GM18517 (cell line): ENCODE measurements at regions not wholly inside any gene's neighbourhood (a gene's known extent, or its start where the extent isn't known, plus 50 kb on each side); places are given as distances from the start of the nearest gene placed in this dataset.
"Not testable (repeated sequence)": the region's sequence is repeated elsewhere in the genome, so short reads cannot be mapped to it uniquely, and the experiment has no call there.

Source experiments
- ATAC-seq: cut with Tn5 transposase; IDR thresholded peaks from one replicate; pipeline ENCODE4 v1.9.1; 2021; ENCODE audit warnings: mild to moderate bottlenecking, moderate library complexity; ENCODE audit not compliant: unreplicated experiment

GRCh38 chr5:124203303-124203702 lies 543.1 kb downstream of the ZNF608 start:
- ATAC-seq: no peak

DNA sequence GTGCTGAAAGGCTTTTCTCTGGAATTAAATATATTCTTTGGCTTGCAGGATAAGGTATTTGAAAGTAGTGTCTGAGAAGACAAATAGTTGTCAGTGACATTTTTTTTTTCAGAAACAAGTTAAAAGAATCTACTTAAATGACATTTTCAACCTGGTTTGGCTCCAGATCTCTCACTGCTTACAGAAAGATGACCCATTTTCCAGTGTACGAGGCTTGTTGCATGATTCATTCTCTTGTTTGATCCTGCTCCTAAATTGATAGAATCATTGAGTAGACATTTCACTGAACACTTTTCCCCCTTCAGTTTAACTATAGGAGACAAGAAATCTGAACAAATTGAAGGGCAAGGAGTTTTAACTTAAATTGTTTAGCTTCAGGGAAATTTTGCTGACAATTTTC lies 546.1 kb downstream of the ZNF608 start:
- ATAC-seq: no peak

DNA sequence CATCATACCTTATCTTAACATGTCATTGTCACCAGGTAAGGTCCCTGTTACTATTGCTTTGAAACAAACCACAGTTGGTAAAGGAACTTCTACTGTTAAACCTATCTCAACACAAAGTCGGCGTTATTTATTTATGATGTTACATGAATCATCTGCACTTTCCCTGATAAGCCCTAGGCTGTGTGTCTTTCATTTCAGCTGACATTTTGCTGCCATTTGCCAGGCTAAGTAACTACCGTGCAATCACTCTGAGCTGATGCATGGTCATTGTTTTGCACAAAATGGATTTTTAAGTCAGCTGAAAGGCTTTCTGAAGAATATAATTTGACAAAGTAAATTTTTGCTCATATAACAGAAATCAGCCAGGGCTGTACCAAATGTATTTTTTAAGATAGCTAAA lies 546.5 kb downstream of the ZNF608 start:
- ATAC-seq: no peak

GRCh38 chr5:124195411-124195810 lies 551.0 kb downstream of the ZNF608 start:
- no peak for ATAC-seq

GRCh38 chr5:124194282-124194681 lies 552.2 kb downstream of the ZNF608 start:
- ATAC-seq: no peak

- ATAC-seq: no peak
These were observed 553.1 kb downstream of the ZNF608 start for GRCh38 chr5:124193371-124193789.

- ATAC-seq: no peak
These were observed 553.7 kb downstream of the ZNF608 start for GRCh38 chr5:124192716-124193115.

DNA sequence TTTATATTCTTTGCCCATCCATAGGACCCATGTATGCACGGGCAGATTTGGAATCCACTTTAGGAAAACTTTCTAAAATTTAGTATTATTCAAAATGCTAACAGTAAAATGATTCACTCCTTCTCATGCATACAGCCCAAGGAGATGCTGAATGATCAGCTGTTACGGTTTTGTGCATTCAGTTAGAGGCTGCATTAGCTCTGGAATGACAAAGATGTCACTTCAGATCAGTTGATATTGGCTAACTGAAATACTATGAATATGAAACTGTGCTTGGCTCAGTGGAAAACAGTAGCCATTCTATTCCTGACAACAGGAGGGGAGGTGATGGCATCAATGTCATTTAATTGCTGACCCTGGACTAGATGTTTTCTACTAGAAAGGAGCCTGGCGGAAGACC lies 560.7 kb downstream of the ZNF608 start:
- no peak for ATAC-seq

DNA sequence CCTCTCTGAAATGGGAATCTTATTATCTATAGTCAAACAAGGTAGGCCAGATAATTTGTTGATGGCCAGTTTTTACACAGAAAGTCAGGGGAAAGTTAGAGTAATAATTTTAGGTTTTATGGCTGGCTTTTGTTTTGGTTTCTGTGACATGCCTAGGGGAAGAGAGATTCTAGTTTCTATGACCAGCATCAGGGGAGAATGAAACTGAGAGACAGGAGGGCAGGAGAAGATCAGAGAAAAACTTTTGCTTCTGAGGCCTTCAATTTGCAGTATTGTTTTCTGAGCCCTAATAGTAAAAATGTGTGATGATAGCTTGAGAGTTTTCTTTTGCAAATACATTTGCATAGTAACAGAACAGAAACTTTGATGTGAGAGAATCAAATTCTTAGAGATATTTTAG lies 564.3 kb downstream of the ZNF608 start:
- no peak for ATAC-seq

DNA sequence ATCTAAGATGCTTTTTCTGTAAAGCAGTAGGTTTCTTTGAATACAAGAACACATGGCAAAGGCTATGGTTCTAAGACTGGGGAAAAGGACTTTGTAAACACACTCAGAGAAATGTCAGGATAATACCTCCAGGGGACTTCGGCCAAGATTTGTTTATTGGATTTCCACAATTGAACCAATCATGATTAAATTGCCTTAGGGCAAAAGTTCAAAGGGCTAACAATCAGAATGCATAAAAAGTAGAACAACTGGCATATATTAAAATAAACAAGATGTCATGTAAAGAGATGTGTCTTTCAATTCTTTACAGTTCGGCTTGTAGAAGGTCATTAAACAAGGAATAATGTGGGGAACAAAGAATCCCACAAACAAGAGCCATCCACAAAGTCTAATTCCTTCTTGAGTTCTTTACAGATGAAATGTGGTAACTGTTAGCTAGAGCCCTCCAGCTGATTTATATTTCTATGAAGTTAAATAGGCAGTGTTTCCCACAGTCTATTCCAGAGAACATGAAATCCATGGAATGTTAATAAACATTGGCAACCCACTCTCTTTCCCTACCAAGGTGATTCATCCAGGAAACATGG lies 565.5 kb downstream of the ZNF608 start:
- ATAC-seq: no peak

- ATAC-seq: no peak
These were observed 566.1 kb downstream of the ZNF608 start for GRCh38 chr5:124180299-124180874.

GRCh38 chr5:124179819-124180218 lies 566.6 kb downstream of the ZNF608 start:
- ATAC-seq: no peak

- ATAC-seq: no peak
These were observed 568.4 kb downstream of the ZNF608 start for GRCh38 chr5:124178050-124178449.

- ATAC-seq: no peak
These were observed 569.7 kb downstream of the ZNF608 start for GRCh38 chr5:124176692-124177091.

DNA sequence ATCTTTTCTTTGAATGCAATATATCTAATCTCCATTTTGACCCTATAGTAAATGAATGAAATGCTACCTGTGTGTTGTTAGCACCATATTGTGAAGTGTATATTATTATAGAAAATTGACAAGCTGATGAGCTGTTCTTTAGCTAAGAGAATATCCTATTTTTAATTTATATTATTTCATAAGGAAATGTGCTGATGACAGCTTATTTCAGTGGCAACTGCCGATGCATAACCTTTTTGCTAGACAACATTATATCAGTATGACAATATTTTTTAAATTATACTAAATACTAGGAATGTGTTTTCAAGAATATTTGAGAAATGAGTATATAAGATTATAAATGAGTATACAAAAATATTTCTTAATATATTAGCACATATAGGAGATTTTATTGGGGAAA lies 573.1 kb downstream of the ZNF608 start:
- ATAC-seq: no peak

- no peak for ATAC-seq
These were observed 573.9 kb downstream of the ZNF608 start for GRCh38 chr5:124172389-124173003.

DNA sequence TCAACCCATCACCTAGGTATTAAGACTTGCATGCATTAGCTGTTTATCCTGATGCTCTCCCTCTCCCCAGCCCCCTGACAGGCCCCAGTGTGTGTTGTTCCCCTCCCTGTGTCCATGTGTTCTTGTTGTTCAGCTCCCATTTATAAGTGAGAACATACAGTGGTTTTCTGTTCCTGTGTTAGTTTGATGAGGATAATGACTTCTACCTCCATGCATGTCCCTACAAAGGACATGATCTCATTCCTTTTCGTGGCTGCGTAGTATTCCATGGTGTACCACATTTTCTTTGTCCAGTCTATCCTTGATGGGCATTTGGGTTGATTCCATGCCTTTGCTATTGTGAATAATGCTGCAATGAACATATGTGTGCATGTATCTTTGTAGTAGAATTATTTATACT lies 578.3 kb downstream of the ZNF608 start:
- ATAC-seq: not testable (repeated sequence)

DNA sequence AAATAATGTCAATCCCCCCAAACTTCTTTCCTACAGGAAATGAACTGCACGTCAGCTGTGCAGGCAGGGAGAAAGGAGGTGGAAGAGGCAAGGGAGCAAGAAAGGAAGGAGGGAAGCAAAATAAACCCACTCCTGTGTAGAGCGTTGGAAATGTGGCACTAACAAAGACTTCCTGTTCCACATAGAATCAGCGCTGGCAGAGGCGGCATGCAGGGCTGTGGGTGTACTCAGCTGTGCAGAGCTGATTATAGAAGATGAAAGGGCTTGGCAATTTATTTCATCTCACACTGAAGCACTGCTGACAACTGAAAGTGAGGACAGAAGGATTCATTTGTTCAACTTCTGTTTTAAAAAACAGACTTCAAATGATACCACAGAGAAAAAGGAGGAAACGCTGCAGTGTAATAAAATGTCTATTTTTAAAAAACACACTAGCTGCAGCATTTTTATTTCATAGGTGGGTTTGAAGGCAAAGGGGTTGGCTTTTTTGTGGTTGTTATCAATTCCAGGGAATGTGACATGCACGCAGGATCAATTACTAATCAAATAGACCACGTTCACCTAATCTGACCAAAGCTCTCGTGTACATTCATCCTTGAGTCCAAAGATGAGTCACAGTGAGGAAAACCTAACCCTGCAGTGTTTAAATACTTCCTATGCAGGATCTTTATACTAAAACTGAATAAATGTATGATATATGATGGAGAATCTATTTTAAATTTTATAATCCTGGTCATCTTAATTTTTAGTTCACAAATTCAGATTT lies 583.5 kb downstream of the ZNF608 start:
- no peak for ATAC-seq

DNA sequence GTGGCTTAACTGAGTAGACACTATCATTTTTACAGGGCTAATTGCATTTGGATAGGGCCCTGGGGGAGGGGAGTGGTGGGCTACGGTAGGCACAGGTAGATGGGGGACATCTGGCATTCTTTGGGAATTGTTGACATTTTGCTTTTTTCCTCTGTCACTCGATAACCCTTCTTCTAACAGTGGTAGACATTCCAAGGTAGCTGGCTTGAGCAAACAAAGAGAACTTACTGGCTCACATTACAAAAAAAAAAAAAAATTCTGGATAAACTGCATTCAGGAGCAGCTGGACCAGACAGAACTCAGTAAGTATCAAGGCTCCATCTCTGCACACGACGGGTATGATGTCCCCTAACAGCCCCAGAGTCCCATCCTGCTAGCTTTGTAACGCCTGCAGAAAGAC lies 585.2 kb downstream of the ZNF608 start:
- ATAC-seq: no peak

- no peak for ATAC-seq
These were observed 586.2 kb downstream of the ZNF608 start for GRCh38 chr5:124160265-124160664.

DNA sequence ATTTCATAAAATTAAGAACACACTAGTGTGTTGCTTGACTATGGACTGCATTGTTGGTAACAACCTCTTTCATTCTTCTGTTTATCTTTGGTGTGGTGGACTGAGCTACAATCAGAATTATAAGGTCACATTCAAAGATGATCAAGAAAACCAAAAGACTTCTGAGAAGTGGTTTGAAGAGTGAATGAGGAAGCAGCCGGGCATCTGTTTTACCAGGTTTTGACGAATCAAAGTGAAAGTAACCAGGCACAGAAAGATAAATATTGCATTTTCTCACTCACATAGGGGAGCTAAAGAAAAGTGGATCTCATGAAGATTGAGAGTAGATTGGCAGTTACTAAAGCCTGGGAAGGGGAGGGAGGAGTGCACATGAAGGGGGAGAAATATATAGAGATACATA lies 589.1 kb downstream of the ZNF608 start:
- peak; percentile 62 for ATAC-seq

- no peak for ATAC-seq
These were observed 589.9 kb downstream of the ZNF608 start for GRCh38 chr5:124156415-124156996.
